Endothelial cell of umbilical vein (primary cell): ENCODE measurements at regions not wholly inside any gene's neighbourhood (a gene's known extent, or its start where the extent isn't known, plus 50 kb on each side); places are given as distances from the start of the nearest gene placed in this dataset.
"Not testable (repeated sequence)": the region's sequence is repeated elsewhere in the genome, so short reads cannot be mapped to it uniquely, and the experiment has no call there.

Experiments used
- CTCF ChIP-seq, 2 donors: IDR thresholded peaks; 1 replicate in 1 of 2; 2 replicates in 1 of 2; pipeline ENCODE4 v1.5.1; 2011; ENCODE audit warnings: low read length in 2 of 2, mild to moderate bottlenecking in 2 of 2, moderate library complexity in 2 of 2, control low read depth in 1 of 2, inconsistent platforms in 1 of 2, low read depth in 1 of 2; ENCODE audit not compliant: insufficient read depth in 1 of 2; ENCODE audit errors: extremely low read depth in 1 of 2
- EZH2 ChIP-seq: IDR thresholded peaks from 2 replicates; pipeline ENCODE4 v1.6.1; 2012; ENCODE audit warnings: borderline replicate concordance, low read depth, mild to moderate bottlenecking, moderate library complexity, low read length, inconsistent platforms; ENCODE audit not compliant: severe bottlenecking
- JUN ChIP-seq: IDR thresholded peaks from 2 replicates; pipeline ENCODE4 v1.6.1; 2011; ENCODE audit warnings: borderline replicate concordance, low read depth; ENCODE audit not compliant: insufficient read length, insufficient read depth
- MAX ChIP-seq: IDR thresholded peaks from 2 replicates; pipeline ENCODE4 v1.6.1; 2011; ENCODE audit not compliant: insufficient read depth, insufficient read length
- POLR2A ChIP-seq: IDR thresholded peaks from 2 replicates; pipeline ENCODE4 v1.6.1; 2012; ENCODE audit warnings: low read depth, mild to moderate bottlenecking, control low read depth, low read length
- POLR2AphosphoS5 ChIP-seq: IDR thresholded peaks from 2 replicates; pipeline ENCODE4 v1.6.1; 2012; ENCODE audit warnings: low read depth, mild to moderate bottlenecking, control low read depth, low read length, moderate library complexity; ENCODE audit not compliant: insufficient read depth

- TF ChIP-seq CTCF (IDR thresholded peaks at IDR 0.05; ENCODE audit: extremely low read depth in 1 of 2, insufficient read depth in 1 of 2, low read depth in 1 of 2, low read length in 2 of 2); POLR2AphosphoS5; POLR2A; JUN; EZH2; MAX: not testable (repeated sequence)
Measured at GRCh38 chr1:188812153-188812552, 1665.5 kb downstream of the BRINP3 start.
